KMS-11 (cell line): ENCODE measurements at regions not wholly inside any gene's neighbourhood (a gene's known extent, or its start where the extent isn't known, plus 50 kb on each side); places are given as distances from the start of the nearest gene placed in this dataset.
"Not testable (repeated sequence)": the region's sequence is repeated elsewhere in the genome, so short reads cannot be mapped to it uniquely, and the experiment has no call there.

Source experiments
- H2AFZ ChIP-seq: fragments of 200-600 bp; sonication (generic); 2 replicates; pipeline ENCODE4 v1.6.1; 2016; ENCODE audit warnings: antibody characterized with exemption, mixed run types, low read depth
- H3K27ac ChIP-seq: fragments of 200-600 bp; sonication (generic); 2 replicates; pipeline ENCODE4 v1.6.1; 2016; ENCODE audit warnings: mild to moderate bottlenecking, mixed run types
- H3K27me3 ChIP-seq: fragments of 200-600 bp; sonication (generic); 2 replicates; pipeline ENCODE4 v1.6.1; 2017; ENCODE audit warnings: mild to moderate bottlenecking, low read depth, mixed run types, moderate library complexity; ENCODE audit not compliant: insufficient read depth
- H3K36me3 ChIP-seq: fragments of 200-600 bp; sonication (generic); 2 replicates; pipeline ENCODE4 v1.6.1; 2017; ENCODE audit warnings: mild to moderate bottlenecking, mixed run types; ENCODE audit not compliant: insufficient read depth
- H3K4me1 ChIP-seq: fragments of 200-600 bp; sonication (generic); 2 replicates; pipeline ENCODE4 v1.6.1; 2016; ENCODE audit warnings: mild to moderate bottlenecking, low read depth, mixed run types; ENCODE audit not compliant: poor library complexity, severe bottlenecking
- H3K4me2 ChIP-seq: fragments of 200-600 bp; sonication (generic); 2 replicates; pipeline ENCODE4 v1.7.0; 2016; ENCODE audit warnings: mild to moderate bottlenecking, mixed run types
- H3K4me3 ChIP-seq: fragments of 200-600 bp; sonication (generic); IDR thresholded peaks from 2 replicates; pipeline ENCODE4 v1.6.1; 2017; ENCODE audit warnings: low read depth, low read length, mixed read lengths; ENCODE audit not compliant: insufficient read depth
- H3K79me2 ChIP-seq: fragments of 200-600 bp; sonication (generic); 2 replicates; pipeline ENCODE4 v1.6.1; 2016; ENCODE audit warnings: low read depth, mixed run types; ENCODE audit not compliant: insufficient read depth
- H3K9ac ChIP-seq: fragments of 200-600 bp; sonication (generic); 2 replicates; pipeline ENCODE4 v1.6.1; 2016; ENCODE audit warnings: mild to moderate bottlenecking, mixed run types
- H4K20me1 ChIP-seq: fragments of 200-600 bp; sonication (generic); 2 replicates; pipeline ENCODE4 v1.6.1; 2016; ENCODE audit warnings: mild to moderate bottlenecking, mixed run types; ENCODE audit not compliant: insufficient read depth
- TF ChIP-seq, protein P1 (sequence below): fragments of 200-600 bp; sonication (generic); conservative IDR thresholded peaks from 2 replicates; pipeline ENCODE4 v1.6.1; 2017; ENCODE audit warnings: low read depth, mild to moderate bottlenecking, antibody characterized with exemption, low read length, moderate library complexity, mixed read lengths

DNA sequence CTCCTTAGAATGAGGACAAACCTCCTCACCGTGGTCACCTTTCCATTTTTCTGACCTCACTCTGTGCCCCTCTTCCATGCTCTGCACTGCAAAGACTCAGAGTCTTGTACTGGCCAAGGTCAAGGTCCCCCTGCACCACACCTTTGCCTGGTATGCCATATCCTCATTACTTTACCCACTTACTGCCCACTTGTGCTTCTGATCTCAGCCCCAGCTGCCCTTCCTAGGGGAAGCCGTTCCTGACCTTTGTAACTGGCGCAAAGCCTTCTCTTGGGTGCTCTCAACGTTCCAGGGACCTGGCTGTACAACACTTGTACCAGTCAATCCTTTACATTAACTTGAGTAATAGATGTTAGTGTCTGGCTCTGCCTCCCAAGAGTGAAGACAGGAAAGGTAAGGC, 256.0 kb downstream of the SV2B start:
- no peaks in the 10 kb centered on the region for H3K36me3 ChIP-seq
- H3K9ac ChIP-seq: no peak overlapping the region
- no peak overlapping the region for H3K4me3 ChIP-seq
- no peaks in the 10 kb centered on the region for H3K27me3 ChIP-seq
- no peaks in the 10 kb centered on the region for H3K4me1 ChIP-seq
- no peak overlapping the region for H3K27ac ChIP-seq
- H3K79me2 ChIP-seq: no peaks in the 10 kb centered on the region
- no peak overlapping the region for H2AFZ ChIP-seq
- no peaks in the 10 kb centered on the region for H4K20me1 ChIP-seq
- no peak overlapping the region for H3K4me2 ChIP-seq
- TF ChIP-seq, protein P1, sequence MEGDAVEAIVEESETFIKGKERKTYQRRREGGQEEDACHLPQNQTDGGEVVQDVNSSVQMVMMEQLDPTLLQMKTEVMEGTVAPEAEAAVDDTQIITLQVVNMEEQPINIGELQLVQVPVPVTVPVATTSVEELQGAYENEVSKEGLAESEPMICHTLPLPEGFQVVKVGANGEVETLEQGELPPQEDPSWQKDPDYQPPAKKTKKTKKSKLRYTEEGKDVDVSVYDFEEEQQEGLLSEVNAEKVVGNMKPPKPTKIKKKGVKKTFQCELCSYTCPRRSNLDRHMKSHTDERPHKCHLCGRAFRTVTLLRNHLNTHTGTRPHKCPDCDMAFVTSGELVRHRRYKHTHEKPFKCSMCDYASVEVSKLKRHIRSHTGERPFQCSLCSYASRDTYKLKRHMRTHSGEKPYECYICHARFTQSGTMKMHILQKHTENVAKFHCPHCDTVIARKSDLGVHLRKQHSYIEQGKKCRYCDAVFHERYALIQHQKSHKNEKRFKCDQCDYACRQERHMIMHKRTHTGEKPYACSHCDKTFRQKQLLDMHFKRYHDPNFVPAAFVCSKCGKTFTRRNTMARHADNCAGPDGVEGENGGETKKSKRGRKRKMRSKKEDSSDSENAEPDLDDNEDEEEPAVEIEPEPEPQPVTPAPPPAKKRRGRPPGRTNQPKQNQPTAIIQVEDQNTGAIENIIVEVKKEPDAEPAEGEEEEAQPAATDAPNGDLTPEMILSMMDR: no peak

DNA sequence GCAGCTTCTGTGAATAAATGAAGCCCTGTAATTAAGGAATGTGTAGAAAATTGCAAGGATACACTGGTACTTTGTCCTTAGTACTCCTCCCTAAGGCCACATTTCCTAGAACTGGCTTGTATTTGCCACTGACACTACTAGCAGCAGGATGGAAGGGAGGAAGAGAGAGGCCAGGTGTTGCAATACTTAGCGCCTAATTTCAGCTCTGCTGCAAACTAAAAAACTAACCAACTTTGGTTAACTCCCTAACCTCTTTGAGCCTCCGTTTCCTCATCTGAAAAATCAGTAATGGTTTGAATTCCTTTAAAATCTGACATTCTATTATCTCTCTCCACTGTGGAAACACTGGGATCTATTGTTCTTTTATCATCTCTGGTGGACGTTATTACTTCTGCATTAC, 257.0 kb downstream of the SV2B start:
- Histone ChIP-seq H3K9ac (no peak overlapping the region), H2AFZ (no peak overlapping the region)

DNA sequence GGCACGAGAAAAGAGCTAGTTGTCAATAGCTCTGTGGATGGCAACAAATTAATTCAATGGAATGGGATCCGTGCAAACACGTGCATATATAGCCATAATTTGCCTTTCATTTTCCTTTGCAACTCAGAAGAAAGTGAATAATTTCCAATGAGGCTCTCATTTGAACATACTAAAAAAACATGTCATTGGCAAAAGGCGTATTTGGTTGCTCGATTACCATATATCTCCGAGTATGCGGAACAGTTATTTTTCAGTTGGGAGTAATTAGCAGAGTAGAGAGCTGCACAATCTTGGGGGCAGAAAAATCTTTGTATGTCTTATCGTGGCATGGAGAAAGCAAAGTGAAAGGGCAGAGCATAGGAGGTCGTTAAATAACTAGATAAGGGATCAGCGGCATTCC, 257.4 kb downstream of the SV2B start:
- H3K4me1 ChIP-seq: no peaks in the 10 kb centered on the region
- TF ChIP-seq, protein P1: no peak

More for the DNA sequence above, 257.0 kb downstream of the SV2B start:
- H3K4me2 ChIP-seq: no peak overlapping the region
- no peaks in the 10 kb centered on the region for H3K36me3 ChIP-seq
- no peaks in the 10 kb centered on the region for H4K20me1 ChIP-seq
- H3K79me2 ChIP-seq: no peaks in the 10 kb centered on the region
- no peak overlapping the region for H3K27ac ChIP-seq
- no peak overlapping the region for H3K4me3 ChIP-seq
- no peaks in the 10 kb centered on the region for H3K27me3 ChIP-seq
- TF ChIP-seq, protein P1: no peak
- no peaks in the 10 kb centered on the region for H3K4me1 ChIP-seq

DNA sequence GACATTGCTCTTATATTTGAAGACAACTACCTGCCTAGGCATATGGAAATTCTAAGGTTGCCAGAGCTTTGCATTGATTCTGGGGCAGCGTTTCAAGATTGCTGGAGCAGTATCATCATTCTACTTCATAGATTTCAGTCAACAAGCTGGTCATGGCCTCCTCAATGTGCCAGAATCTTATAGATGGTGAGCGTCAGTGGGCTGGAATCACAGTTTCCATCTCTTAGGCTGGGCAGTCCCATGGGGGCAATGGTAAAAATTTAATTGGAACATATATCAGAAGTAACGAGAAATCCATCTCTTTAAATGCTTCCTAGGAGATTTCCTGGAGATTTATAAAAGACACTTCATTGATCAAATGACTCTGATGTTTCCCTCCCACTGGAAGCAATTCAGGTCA, 258.3 kb downstream of the SV2B start:
- no peaks in the 10 kb centered on the region for H3K27me3 ChIP-seq
- no peaks in the 10 kb centered on the region for H3K4me1 ChIP-seq
- H2AFZ ChIP-seq: no peak overlapping the region
- H3K27ac ChIP-seq: no peak overlapping the region
- TF ChIP-seq, protein P1: no peak
- H3K4me3 ChIP-seq: no peak overlapping the region
- H4K20me1 ChIP-seq: no peaks in the 10 kb centered on the region
- no peak overlapping the region for H3K9ac ChIP-seq
- H3K79me2 ChIP-seq: no peaks in the 10 kb centered on the region
- no peak overlapping the region for H3K4me2 ChIP-seq
- no peaks in the 10 kb centered on the region for H3K36me3 ChIP-seq

More for the DNA sequence above, 257.4 kb downstream of the SV2B start:
- H3K27me3 ChIP-seq: no peaks in the 10 kb centered on the region
- H3K4me2 ChIP-seq: no peak overlapping the region
- no peaks in the 10 kb centered on the region for H4K20me1 ChIP-seq
- H3K36me3 ChIP-seq: no peaks in the 10 kb centered on the region
- no peak overlapping the region for H2AFZ ChIP-seq
- no peak overlapping the region for H3K9ac ChIP-seq
- H3K79me2 ChIP-seq: no peaks in the 10 kb centered on the region
- H3K4me3 ChIP-seq: no peak overlapping the region
- H3K27ac ChIP-seq: no peak overlapping the region

DNA sequence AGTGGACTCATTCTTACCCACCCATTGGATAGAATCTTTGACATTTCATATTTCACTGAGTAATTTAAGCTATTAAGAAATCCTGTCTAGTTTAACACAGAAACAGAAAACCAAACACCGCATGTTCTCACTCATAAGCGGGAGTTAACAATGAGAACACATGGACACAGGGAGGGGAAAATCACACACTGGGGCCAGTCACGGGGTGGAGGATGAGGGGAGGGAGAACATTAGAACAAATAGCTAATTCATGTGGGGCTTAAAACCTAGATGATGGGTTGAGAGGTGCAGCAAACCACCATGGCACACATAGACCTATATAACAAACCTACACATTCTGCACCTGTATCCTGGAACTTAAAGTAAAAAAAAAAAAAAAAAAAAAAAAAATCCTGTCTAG, 261.6 kb downstream of the SV2B start:
- H3K27me3 ChIP-seq, H2AFZ ChIP-seq, H3K4me3 ChIP-seq, H4K20me1 ChIP-seq, H3K9ac ChIP-seq, H3K4me1 ChIP-seq, H3K36me3 ChIP-seq, H3K79me2 ChIP-seq, H3K4me2 ChIP-seq, H3K27ac ChIP-seq: not testable (repeated sequence)
